DMS153 (cell line): ENCODE measurements at regions not wholly inside any gene's neighbourhood (a gene's known extent, or its start where the extent isn't known, plus 50 kb on each side); places are given as distances from the start of the nearest gene placed in this dataset.

Experiments
- DNase-seq: peaks from one replicate; lab custom pipeline; 2025; lab: John Stamatoyannopoulos, UW

- DNase-seq, result no peak
Measured at GRCh38 chr16:49910541-49911071, 54.7 kb upstream of the ZNF423 start.

GRCh38 chr16:49911430-49911829, 55.5 kb upstream of the ZNF423 start:
- no peak for DNase-seq

GRCh38 chr16:49912721-49913120, 56.8 kb upstream of the ZNF423 start:
- no peak for DNase-seq

GRCh38 chr16:49913720-49914119, 57.8 kb upstream of the ZNF423 start:
- DNase-seq, result no peak

- no peak for DNase-seq
Measured at GRCh38 chr16:49914657-49915056, 58.7 kb upstream of the ZNF423 start.

- no peak for DNase-seq
Measured at GRCh38 chr16:49918257-49918656, 62.3 kb upstream of the ZNF423 start.

- DNase-seq, result no peak
Measured at GRCh38 chr16:49919327-49919726, 63.4 kb upstream of the ZNF423 start.

- DNase-seq, result no peak
Measured at GRCh38 chr16:49920397-49920796, 64.5 kb upstream of the ZNF423 start.

- DNase-seq, result no peak
Measured at GRCh38 chr16:49921106-49921505, 65.2 kb upstream of the ZNF423 start.

GRCh38 chr16:49921791-49922456, 66.0 kb upstream of the ZNF423 start:
- DNase-seq, result no peak

- DNase-seq, result no peak
Measured at GRCh38 chr16:49923411-49923810, 67.5 kb upstream of the ZNF423 start.

GRCh38 chr16:49924078-49924477, 68.2 kb upstream of the ZNF423 start:
- no peak for DNase-seq

GRCh38 chr16:49926941-49927340, 71.0 kb upstream of the ZNF423 start:
- no peak for DNase-seq

GRCh38 chr16:49928176-49929041, 72.5 kb upstream of the ZNF423 start:
- no peak for DNase-seq

- DNase-seq, result no peak
Measured at GRCh38 chr16:49929626-49930025, 73.7 kb upstream of the ZNF423 start.

- DNase-seq, result no peak
Measured at GRCh38 chr16:49930841-49931240, 74.9 kb upstream of the ZNF423 start.

GRCh38 chr16:49931266-49931665, 75.4 kb upstream of the ZNF423 start:
- no peak for DNase-seq

- no peak for DNase-seq
Measured at GRCh38 chr16:49931916-49932315, 76.0 kb upstream of the ZNF423 start.

- no peak for DNase-seq
Measured at GRCh38 chr16:49932434-49932833, 76.5 kb upstream of the ZNF423 start.

- no peak for DNase-seq
Measured at GRCh38 chr16:49932946-49933345, 77.0 kb upstream of the ZNF423 start.

GRCh38 chr16:49936791-49937190, 80.9 kb upstream of the ZNF423 start:
- no peak for DNase-seq

- no peak for DNase-seq
Measured at GRCh38 chr16:49937886-49938285, 82.0 kb upstream of the ZNF423 start.

- DNase-seq, result no peak
Measured at GRCh38 chr16:49939495-49939894, 83.6 kb upstream of the ZNF423 start.
